GM21526 (cell line): ENCODE measurements at regions not wholly inside any gene's neighbourhood (a gene's known extent, or its start where the extent isn't known, plus 50 kb on each side); places are given as distances from the start of the nearest gene placed in this dataset.
"Not testable (repeated sequence)": the region's sequence is repeated elsewhere in the genome, so short reads cannot be mapped to it uniquely, and the experiment has no call there.

Experiments used
- ATAC-seq: cut with Tn5 transposase; IDR thresholded peaks from one replicate; pipeline ENCODE4 v1.9.1; 2021; ENCODE audit warnings: moderate library complexity; ENCODE audit not compliant: unreplicated experiment, low FRiP score

- ATAC-seq = no peak
Observed at GRCh38 chr6:18585032-18585573, 198.0 kb downstream of the RNF144B start.

DNA sequence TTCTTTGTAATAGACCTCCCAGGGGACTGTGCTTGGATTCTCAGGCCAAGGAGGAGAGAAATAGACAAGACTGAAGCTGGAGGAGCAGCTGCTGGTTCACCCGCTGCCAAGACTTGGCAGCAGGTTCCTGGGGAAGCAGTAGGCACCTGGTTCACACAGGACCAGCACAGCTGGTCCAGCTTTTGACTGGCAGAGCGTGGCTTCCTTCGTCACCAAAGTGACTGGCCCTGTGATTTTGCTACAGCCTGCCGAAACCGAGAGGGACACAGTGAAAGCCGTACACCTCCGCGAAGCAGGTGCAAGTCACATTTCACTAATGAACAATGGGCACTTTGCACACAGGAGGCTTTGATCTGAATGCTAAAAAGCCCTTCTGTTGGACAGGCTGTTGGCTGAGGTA is 199.0 kb downstream of the RNF144B start:
- ATAC-seq = no peak

GRCh38 chr6:18595774-18596530 is 208.8 kb downstream of the RNF144B start:
- ATAC-seq = peak; percentile 97

DNA sequence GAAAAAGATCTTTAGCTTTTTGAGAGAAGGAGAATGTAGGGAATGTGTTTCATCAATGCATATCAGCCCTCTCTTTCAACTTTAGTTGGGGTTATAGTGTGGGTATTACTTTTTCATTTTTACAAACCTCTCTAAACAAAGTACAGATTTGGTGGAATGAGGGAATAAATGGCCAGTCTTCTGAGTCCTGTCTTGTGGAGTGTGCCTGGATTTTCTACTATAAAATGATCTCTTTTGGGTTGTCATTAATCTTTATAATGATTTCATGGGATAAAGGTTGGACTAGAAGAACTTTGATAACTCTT is 209.3 kb downstream of the RNF144B start:
- ATAC-seq = no peak

DNA sequence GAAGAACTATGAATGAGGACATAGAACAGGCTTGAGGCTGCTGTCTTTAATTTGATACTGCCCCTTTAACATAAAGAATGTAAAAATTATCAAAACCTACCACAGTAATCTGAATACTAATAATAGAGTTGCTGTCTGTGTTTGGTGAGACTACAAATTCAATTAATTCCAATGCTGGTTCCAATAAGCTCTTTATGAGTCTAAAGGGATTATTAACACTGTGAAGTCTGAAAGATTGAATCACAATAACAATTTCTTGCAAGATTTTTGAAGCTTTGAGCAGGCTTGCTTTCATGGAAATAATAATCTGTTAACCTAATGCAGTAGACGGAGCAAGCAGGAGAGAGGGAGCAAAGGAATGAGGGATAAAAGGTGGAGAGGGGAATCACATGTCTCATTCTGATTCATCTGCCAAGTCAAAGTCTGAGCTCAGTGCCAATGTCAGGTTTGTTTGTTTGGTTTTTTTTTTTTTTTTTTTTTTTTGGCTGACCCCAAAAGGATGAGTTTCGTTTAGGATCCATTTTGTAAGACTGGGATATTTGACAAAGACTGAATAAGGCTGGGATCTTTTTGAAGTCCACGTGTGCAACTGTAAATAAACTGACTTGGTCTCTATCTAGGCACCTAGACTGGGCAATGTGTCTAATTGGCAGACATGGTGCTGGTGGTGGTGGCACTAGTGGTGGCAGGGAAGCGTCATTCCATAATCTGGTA is 211.6 kb downstream of the RNF144B start:
- no peak for ATAC-seq

- no peak for ATAC-seq
Observed at GRCh38 chr6:18600255-18600654, 213.1 kb downstream of the RNF144B start.

DNA sequence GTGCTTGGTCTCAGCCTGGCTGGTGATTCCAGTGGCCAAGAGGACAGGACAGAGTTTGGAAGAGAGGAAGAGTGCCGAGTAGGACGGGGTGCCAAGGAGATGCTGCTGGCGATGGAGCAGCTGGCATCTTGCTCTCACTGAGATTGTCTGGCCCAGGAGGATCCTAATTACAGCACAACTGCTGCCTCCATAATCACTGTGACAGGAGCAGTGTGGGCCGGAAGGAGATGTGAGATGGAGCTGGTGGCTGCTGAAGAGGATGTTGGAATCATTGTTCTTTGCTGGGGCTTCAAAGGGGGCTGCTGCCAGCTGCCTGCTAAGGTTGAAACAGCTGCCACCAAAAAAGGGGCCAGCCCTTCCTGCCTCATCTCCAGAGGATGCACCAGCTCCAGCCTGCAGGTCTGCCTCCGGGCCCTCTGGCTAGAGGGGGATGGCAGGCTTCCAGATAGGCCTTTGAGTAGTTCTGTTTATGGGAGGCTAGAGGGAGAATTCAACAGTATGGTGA is 214.4 kb downstream of the RNF144B start:
- ATAC-seq = no peak

DNA sequence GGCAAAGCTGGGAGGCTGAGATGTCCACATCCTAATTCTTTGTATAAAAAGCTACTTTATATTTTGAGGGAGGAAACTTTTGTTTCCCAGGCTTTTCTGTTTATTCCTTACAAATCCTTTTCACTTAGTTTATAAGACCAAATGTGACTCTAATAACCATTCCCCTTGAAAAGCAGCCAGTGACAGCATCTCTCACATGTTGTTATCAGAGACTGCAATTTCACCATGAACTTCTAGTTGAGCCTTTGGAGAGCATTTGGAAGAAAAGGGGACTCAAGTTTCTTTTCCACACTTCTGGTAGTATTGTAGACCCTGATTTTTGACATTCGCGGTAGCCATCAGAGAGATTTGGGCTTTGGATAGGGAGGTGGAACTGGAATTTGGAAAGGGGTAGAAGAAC is 215.8 kb downstream of the RNF144B start:
- no peak for ATAC-seq

DNA sequence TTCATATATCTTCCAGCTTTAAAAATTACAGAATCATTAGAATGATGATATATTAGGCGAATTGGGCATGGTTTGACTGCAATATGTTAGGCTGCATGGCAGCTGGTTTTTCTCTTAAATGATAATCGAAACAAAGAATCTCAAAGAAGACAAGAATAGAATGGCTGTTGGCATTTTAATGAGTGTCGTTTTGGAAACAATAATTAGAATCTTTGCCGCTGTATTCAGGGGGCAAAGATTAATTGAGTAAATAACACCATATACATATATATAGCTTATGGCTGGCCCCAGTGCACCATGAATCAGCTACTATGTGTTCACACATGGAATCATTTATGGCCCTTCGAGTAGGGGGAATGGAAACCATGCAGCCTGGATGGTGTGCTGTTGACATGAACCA is 216.2 kb downstream of the RNF144B start:
- ATAC-seq = no peak

DNA sequence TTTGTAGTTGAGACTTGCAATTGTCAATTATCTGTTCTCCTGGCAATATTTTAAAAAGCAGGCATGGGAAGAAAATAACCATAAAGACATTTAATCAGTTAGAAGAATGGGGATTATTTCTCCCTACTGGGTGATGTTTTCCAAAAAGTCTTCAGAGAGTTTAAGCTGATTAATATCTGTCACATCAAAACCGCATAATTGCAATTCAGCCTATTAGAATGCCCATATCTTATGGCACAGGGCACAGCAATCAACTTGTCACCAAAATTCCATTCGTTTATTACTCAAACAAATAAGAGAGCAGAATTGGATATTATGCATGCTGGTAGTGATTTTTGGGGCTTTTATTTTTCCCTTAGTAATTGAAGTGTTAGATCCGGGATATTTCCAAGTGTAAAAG is 218.7 kb downstream of the RNF144B start:
- ATAC-seq = no peak

GRCh38 chr6:18609715-18610114 is 222.6 kb downstream of the RNF144B start:
- ATAC-seq = no peak

DNA sequence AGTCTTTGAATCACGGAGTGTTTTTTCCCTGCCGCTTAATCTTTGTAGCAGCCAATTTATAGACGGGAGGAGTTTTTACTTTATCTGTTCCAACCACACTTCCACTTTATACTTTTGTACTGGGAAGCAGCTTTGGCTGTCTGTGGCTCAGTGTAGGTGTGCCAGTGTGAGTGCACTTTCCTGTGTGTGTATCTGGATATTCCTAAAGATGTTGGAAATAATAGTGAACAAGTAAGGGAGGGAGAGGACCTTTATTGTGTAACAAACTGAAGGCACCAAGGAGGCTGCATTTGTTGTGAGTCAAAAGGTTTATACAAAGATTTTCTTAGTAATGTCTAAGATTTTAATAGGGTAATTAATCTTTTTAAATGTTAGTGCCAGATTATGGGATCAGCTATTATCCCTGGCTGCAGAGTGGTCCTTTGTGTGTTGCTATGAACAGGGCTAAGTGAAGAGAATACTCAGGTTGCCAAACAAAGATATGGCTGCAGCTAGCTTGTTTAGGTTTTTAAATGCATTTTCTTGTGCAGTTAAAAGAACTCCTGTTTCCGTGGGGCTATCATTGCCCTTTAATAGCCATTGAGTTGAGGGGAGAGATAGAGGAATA is 226.3 kb downstream of the RNF144B start:
- ATAC-seq = no peak

GRCh38 chr6:18629571-18629970 is 242.4 kb downstream of the RNF144B start:
- ATAC-seq = no peak

- ATAC-seq = no peak
Observed at GRCh38 chr6:18632670-18633410, 245.7 kb downstream of the RNF144B start.

GRCh38 chr6:18634912-18635311 is 247.8 kb downstream of the RNF144B start:
- ATAC-seq = no peak

DNA sequence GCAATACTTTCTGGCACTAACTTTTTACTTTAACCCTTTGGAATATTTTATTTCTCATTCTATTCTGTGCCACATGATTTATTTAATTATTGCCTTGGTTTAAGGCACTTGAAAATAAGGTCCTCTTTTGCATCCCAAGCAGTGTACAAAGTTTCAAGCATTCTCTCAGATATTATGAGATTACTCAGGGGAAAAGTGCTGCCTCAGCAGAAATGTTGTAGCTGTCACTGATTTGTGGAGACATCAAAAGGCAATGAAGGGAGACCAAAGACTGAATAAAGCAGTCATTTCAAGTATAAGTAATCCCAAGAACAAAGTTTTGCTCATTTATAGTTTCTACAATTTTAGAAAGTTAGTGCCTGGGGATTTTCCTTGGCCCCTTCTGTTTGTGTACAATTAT is 253.0 kb downstream of the RNF144B start:
- no peak for ATAC-seq

DNA sequence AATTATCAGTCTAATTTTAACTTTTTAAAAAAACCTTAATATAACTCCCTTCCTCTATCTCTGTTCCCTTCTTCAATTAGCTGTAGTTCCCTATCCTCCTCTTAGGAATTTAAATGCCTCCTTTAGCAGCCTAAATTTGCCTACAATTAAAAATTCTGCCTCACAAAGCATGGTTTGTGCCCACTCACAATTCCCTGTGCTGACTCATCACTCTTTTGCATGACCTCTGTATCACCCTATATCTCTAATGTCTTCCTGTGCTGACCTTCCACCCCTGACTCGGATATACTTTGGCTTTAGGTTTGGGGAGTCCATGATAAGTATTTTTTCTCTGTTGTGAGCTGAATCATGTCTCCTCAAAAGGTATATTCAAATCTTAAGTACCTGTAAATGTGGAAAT is 253.6 kb downstream of the RNF144B start:
- no peak for ATAC-seq

- ATAC-seq = no peak
Observed at GRCh38 chr6:18654821-18655220, 267.7 kb downstream of the RNF144B start.

GRCh38 chr6:18656506-18656905 is 269.4 kb downstream of the RNF144B start:
- no peak for ATAC-seq

- ATAC-seq = not testable (repeated sequence)
Observed at GRCh38 chr6:18659994-18660393, 272.8 kb downstream of the RNF144B start.

GRCh38 chr6:18663011-18663410 is 275.9 kb downstream of the RNF144B start:
- ATAC-seq = no peak
